Astrocyte of the cerebellum (primary cell): ENCODE measurements at regions not wholly inside any gene's neighbourhood (a gene's known extent, or its start where the extent isn't known, plus 50 kb on each side); places are given as distances from the start of the nearest gene placed in this dataset.

Source experiments
- DNase-seq: peaks from one replicate; pipeline ENCODE4 v3.0.0-alpha.2; 2011; ENCODE audit warnings: low read depth
- H3K4me3 ChIP-seq: 2 replicates; pipeline ENCODE4 v1.5.1; 2011; ENCODE audit warnings: mild to moderate bottlenecking, low read depth, low read length, moderate library complexity
- in situ Hi-C: cut with HindIII; loops from 2 replicates; pipeline ENCODE4 v1.10.0; 2017; ENCODE audit warnings: low sequenced_read_pairs
- TF ChIP-seq, protein P1 (sequence below): IDR thresholded peaks from 2 replicates; pipeline ENCODE4 v1.5.1; 2012; ENCODE audit warnings: low read length, low read depth, moderate library complexity, mild to moderate bottlenecking; ENCODE audit errors: missing control alignments

DNA sequence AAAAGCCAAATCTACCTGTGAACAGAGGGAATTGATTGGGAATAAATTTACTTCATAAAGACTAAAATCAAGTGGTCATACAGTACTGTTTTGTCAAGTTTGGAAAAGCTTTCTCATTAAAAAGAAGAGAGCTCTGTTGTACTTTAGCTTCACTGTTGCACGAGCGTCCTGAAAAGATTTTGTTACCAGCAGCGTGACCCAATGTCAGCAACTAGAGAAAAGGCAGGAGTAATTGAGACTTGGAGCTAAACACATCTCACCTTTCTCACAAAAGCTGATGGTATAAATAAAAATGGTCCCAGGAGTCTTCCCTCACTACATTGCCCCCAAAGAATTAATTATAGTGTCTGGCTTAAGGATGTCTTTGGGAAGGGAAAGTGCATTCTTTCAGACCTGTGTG is 613.7 kb downstream of the OLFM4 start:
- H3K4me3 ChIP-seq: no peak overlapping the region
- no peak for DNase-seq
- TF ChIP-seq, protein P1, sequence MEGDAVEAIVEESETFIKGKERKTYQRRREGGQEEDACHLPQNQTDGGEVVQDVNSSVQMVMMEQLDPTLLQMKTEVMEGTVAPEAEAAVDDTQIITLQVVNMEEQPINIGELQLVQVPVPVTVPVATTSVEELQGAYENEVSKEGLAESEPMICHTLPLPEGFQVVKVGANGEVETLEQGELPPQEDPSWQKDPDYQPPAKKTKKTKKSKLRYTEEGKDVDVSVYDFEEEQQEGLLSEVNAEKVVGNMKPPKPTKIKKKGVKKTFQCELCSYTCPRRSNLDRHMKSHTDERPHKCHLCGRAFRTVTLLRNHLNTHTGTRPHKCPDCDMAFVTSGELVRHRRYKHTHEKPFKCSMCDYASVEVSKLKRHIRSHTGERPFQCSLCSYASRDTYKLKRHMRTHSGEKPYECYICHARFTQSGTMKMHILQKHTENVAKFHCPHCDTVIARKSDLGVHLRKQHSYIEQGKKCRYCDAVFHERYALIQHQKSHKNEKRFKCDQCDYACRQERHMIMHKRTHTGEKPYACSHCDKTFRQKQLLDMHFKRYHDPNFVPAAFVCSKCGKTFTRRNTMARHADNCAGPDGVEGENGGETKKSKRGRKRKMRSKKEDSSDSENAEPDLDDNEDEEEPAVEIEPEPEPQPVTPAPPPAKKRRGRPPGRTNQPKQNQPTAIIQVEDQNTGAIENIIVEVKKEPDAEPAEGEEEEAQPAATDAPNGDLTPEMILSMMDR: no peak
- in situ Hi-C loops: no loop called here

DNA sequence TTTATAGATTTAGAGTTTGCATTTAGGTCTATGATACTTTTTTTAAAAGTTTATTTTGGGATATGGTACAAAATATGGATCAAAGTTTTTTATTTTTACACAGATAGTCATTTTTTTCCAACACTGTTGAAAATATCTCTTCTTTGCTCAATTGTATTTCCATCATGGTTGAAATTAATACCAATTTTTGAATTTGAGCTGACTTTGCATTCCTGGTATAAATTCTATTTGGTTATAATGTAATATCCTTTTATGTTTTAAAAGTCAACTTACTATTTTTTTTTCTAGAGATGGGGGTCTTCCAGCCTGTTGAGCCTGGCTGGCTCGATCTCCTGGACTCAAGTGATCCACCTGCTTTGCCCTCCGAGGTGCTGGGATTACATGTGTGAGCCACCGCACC is 620.1 kb downstream of the OLFM4 start:
- TF ChIP-seq, protein P1: no peak
- in situ Hi-C loops: no loop called here
- no peak overlapping the region for H3K4me3 ChIP-seq

DNA sequence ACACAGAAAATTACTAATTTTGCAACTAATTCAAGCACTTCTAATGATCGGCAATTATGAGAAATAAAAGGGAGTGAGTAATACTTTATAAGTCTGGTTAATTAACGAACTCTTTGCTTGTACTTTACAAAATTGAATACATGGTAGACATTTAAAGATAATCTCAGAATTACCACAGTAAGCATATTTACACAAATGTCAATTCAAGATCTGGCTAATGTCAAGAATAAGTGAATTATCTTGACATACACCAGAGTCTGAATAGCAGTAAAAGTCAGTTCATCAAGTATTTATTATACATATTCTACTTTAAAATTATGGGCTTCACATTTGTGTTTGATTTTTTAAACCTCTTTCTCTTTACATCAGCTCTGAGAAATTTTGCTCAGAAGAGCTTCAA is 643.4 kb downstream of the OLFM4 start:
- TF ChIP-seq, protein P1: no peak
- DNase-seq: no peak
- in situ Hi-C loops: no loop called here
- no peak overlapping the region for H3K4me3 ChIP-seq

More for the DNA sequence above, 620.1 kb downstream of the OLFM4 start:
- DNase-seq: no peak

DNA sequence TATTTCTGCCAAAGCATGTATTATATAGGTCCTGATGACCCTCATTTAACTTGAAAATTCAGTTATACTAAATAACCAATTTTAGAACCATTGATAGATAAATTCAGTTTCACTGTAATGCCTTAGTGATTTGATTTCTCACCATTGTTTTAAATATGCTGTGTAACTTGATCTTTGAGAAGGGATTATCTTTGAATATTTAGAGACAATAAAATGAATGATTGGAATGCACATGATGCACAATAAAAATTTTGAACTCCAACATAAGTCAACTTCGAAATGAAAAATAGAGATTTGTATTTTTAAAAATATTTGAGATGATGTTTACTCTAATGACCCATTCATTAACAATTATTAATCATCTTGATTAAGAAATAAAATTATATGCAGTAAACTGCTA is 654.5 kb downstream of the OLFM4 start:
- DNase-seq: no peak
- TF ChIP-seq, protein P1: no peak
- no peak overlapping the region for H3K4me3 ChIP-seq
- in situ Hi-C loops: no loop called here

DNA sequence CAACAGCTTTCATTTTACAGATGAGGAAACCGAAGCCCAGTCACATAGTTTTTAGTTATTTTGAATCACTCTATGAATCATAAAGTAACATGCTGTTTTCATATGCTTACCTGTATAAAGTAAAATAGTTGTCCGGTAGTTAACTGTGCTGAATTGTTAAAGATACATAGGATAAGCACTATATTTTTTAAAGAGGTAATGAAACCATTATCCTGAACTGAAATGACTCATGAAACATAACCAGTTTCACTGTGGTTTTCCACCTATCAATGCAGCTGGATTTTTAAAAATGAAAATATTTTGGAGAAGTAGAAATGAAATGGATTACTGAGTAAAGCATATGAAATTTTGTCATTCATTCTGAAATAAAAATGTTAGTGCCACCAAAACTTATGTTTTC is 655.0 kb downstream of the OLFM4 start:
- in situ Hi-C loops: no loop called here
- TF ChIP-seq, protein P1: no peak
- H3K4me3 ChIP-seq: no peak overlapping the region
- no peak for DNase-seq

DNA sequence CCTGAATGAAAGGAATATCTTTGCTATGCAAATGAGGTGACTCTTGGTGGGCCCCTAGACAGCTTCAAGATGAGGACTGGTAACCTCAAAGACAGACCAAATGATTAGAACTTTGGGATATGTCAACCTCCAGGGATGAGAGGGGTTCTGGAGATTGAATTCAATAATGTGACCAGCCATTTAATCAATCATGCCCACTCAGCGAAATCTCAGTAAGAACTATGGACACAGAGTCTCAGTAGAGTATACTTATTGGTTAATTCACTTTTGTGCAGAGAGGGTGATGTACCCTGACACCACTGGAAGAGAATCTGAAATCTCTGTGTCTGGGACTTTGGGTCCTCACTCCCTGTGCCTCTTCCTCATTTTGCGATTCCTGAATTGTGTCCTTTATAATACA is 662.8 kb downstream of the OLFM4 start:
- no peak for DNase-seq
- H3K4me3 ChIP-seq: no peak overlapping the region
- TF ChIP-seq, protein P1: no peak
- in situ Hi-C loops: no loop called here

DNA sequence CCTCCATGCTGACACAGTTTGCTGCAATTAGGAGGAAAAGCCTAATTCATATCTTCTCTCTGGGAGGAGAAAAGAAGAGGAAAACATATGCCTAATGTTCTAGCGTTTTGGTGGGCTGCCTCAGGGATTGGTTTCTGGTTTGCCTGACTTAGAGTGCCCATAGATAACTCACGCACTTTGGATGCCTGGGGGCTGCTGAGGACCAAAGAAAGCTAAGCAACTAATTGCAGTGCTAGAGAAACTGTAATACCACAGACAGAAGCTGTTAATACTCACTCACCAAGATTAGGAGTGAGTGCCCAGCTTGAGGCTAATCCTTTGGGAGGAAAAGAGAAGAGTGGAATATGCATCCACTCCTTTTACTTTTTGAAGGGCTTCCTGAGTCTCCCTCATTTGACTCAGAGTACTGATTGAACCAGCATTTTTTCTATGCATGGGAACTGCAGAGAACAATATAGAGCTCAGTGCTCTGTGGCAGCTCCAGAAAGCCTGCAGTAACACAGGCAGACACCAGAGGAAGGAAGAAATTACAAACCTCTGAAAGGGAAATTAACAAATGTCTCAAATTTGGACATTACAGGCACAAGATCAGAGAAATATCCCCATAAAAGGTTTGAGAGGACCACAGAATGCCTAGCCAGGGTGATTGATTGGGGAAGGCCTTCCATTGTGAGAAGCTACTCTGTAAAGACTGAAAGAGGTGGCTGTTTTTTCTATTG is 666.4 kb downstream of the OLFM4 start:
- in situ Hi-C loops: no loop called here
- H3K4me3 ChIP-seq: no peak overlapping the region
- DNase-seq: no peak
- TF ChIP-seq, protein P1: no peak
